GM21381 (cell line): ENCODE measurements at regions not wholly inside any gene's neighbourhood (a gene's known extent, or its start where the extent isn't known, plus 50 kb on each side); places are given as distances from the start of the nearest gene placed in this dataset.
"Not testable (repeated sequence)": the region's sequence is repeated elsewhere in the genome, so short reads cannot be mapped to it uniquely, and the experiment has no call there.

ENCODE experiments used
- ATAC-seq: cut with Tn5 transposase; IDR thresholded peaks from one replicate; pipeline ENCODE4 v1.9.1; 2021; ENCODE audit warnings: mild to moderate bottlenecking, moderate library complexity; ENCODE audit not compliant: unreplicated experiment

DNA sequence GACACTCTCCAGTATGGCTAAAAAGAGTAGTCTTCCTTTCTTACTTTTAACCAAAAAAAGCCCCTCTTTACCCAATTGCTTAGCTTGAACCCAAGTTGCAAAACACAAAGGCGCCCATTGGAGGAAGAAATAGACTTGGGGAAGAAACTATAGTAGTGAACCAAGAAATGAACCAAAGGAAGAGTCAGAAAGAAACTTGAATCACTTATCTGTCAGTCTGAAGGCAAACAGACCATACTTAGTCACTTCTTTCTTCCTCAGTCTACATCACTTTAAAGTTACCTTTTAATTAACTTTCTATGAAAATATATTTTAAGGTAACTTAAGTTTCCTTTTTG lies 161.4 kb upstream of the GIMD1 start:
- no peak for ATAC-seq

DNA sequence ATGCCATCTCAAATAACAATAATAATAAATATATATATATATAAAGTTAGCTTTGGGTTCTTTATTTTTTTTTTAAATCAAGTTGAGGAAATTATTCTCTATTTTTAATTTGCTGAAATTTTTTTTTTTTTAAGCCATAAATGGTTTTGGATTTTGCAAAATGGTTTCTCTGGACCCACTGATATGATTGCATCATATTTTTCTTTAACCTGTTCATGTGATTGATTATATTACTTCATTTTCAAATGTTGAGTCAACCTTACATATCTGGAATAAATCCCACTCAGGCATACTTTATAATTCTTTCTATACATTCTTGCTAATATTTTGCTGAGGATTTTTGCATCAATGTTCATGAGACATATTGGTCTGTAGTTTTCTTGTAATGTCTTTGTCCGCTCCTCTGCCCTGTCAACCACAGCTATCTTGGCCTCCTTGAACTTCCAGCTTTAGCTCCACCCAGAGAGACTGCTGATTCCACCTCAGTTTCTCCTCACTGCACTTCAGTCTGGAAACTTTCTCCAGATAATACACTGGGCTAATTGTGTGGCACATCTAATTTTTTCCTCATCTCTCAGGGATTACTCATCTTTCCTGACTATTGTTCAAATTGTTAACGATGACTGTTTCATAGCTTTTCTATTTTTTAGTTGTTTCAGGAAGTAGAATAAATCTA lies 160.9 kb upstream of the GIMD1 start:
- no peak for ATAC-seq

DNA sequence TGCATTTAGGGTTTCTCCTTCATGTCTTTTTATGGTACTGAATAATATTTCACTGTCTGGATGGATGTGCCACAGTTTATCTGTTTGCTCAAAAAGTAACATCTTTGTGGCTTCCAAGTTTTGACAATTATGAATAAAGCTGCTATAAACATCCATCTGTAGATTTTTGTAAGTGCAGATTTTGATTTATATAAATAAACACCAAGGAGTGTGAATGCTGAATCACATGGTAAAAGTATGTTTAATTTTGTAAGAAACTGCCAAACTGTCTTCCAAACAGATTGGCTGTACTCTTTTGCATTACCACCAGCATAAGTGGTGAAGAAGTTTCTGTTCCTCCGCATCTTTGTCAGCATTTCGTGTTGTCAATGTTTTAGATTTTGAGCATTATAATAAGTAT lies 158.7 kb upstream of the GIMD1 start:
- no peak for ATAC-seq

DNA sequence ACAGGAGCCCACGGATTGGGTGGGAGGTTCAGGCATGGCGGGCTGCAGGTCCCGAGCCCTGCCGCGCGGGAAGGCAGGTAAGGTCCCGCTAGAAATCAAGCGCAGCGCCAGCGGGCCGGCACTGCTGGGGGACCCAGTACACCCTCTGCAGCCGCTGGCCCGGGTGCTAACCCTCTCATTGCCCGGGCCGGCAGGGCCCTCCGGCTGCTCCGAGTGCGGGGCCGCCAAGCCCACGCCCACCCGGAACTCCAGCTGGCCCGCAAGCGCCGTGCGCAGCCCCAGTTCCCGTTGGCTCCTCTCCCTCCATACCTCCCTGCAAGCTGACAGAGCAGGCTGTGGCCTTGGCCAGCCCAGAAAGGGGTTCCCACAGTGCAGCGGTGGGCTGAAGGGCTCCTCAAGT lies 156.8 kb upstream of the GIMD1 start:
- ATAC-seq = not testable (repeated sequence)

DNA sequence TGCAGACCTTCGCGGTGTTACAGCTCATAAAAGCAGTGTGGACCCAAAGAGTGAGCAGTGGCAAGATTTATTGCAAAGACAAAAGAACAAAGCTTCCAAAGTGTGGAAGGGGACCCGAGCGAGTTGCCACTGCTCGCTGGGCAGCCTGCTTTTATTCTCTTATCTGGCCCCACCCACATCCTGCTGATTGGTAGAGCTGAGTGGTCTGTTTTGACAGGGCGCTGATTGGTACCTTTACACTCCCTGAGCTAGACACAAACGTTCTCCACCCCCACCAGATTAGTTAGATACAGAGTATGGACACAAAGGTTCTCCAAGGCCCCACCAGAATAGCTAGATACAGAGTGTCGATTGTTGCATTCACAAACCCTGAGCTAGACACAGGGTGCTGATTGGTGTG lies 156.2 kb upstream of the GIMD1 start:
- ATAC-seq = not testable (repeated sequence)

DNA sequence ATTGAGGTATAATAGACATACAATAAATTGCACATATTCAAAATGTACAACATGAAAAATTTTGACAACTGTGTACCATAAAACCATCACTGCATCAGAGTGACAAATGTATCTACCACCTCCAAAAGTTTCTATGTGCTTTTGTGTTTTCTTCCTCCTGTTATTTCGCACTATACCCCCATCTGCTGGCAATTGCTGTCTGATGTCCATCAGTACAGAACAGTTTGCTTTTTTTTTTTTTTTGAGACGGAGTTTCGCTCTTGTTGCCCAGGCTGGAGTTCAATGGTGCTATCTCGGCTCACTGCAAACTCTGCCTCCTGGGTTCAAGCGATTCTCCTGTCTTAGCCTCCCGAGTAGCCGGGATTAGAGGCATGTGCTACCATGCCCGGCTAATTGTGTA lies 154.3 kb upstream of the GIMD1 start:
- no peak for ATAC-seq

DNA sequence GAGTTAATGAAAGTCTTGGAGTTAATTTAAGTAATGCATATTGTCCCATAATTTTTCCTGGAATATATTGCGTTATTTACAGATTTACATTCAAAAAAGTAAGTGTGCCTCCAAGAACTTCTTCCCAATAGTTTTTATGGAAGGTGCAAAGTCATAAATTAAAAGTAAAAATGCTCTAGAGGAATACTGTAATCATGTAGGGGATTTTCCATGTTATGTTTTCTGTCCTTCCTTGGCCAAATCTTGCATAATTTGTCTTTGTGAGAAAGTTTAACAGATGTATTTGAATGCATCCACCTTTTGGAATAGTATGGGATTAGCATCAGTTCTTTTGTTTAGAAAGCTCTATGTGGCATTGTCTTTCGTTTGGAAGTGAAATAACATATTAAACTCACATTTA lies 144.1 kb upstream of the GIMD1 start:
- no peak for ATAC-seq

DNA sequence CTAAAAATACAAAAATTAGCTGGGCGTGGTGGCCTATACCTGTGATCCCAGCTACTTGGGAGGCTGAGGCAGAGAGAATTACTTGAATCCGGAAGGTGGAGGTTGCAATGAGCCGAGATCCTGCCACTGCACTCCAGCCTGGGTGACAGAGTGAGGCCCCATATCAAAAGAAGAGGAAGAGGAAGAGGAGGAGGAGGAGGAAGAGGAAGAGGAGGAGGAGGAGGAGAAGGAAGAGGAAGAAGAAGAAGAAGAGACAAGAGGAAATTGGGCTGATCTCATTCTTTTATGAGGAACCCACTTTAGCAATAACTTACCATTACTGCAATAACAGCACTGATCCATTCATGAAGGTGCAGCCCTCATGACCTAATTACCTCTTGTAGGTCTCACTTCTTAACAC lies 138.9 kb upstream of the GIMD1 start:
- no peak for ATAC-seq

DNA sequence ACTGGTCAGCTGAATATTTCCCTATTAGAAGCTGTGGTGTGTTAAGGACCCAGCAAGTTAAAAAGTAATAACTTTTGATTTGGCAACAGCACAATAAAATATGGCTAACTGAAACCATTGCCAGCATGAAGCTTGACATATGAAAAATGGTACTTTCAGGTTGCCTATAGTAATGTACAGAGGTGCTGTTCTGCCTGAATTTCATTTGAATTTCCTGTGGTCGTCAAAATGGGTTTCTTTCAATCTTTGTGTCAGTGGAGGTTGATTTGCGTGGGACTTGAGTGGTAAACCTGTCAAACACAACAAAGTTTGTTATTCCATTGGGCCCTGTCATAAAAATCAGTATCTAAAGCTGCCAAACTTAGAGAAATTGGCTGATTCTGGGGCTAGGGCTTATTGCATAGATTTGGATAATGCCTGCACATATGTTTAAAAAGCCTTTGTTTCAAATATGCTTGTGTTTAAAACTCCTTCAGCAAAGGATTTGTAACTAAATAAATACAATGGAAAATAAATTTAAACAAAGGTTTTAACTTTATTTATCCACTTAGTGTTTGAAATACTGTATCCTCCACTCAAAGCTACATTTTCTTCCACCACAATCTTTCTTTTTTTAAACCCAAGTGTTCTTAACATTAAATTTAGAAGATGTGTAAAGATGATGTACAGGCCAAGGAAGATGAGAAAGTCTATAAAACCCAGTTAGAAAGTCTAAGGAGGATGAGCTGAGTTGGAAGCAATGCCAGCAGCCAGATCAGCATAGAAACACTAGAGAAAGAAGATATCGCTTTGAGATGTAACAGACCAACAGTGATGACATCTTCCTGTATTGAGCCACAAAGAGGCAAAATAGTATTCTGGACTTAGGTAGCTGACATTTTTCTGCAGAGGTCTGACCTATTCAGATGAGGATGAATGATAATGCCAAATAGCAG lies 134.8 kb upstream of the GIMD1 start:
- ATAC-seq = no peak

DNA sequence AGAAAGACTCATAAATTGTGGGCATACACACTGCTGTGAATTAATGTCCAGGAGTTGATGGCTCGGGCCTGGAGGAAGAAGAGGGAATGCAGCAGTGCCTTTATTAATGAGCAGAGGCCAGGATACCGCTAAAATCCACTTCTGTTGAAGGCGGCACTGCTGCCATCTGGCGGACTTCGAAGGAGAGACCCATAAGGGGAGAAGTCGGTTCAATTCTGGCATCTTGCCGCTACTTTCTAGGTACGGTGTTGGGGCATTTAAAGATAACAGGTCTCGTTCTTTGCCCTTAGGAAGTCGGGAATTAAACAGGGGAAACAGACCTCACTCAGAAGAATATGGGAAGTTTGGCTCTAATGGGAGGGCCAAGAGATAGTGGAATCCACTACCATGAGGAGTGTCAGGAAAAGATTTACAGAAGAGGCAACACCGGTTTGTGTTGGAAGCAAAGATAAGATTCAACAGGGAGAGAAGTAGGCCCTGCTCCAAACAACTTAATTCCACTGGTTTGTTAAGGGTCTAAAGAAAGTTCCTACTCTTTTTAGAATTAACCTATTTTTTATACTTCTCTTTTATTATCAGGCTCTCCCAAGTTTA lies 133.6 kb upstream of the GIMD1 start:
- ATAC-seq = peak; percentile 87

DNA sequence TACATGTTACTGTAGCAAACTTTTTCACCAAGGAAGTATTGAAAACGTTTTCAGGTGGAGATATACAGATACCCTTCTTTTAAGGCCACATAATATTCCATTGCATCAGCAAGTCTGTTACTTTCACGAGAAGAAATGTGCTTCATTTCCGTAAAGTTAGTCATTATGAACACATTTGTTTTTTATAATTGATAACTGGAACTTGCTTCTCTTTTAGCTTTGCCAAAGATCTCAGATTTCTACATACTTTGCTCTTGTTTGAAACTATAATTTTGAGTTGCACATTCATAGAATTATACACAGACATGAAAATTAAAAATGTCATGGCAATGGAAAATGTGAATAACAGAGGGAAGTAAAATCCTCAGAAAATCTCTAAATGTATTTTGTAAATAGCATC lies 128.7 kb upstream of the GIMD1 start:
- no peak for ATAC-seq

DNA sequence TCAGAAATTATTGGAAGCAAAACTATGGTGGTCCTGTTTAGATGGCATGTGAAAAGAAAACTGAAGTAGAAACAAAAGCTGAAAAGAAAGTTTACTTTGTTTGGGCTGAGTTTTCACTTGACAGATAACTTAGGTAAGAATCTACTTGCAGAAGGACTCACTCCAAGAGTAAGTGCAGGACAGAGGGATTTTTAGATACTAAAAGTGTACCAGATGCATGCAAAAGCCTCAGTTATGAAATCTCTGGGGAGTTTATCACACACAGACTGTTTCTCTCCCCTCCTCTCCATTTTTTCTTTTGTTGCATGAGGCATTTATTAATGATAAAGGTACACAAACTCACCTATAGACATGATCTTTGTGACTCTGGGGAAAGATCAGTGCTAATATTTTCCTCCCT lies 127.5 kb upstream of the GIMD1 start:
- no peak for ATAC-seq

DNA sequence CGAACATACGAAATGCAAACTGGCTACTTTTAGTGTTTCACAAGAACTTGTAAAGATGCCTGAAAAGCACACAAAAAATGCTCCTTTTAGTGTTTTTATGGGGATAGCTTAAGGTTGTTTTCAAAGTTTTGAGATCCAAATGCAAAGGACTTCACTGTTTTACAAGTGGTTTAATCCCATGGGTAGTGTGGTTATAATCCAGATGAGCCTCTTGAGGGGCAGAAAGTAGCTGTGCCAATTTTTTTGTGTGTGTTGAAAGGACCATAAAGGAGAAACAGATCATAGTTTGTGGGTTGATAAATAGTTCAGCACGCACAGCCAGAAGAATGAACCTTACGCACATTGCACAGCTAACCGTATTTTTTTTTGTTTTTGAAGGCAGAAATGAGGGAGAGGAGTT lies 126.9 kb upstream of the GIMD1 start:
- ATAC-seq = no peak

DNA sequence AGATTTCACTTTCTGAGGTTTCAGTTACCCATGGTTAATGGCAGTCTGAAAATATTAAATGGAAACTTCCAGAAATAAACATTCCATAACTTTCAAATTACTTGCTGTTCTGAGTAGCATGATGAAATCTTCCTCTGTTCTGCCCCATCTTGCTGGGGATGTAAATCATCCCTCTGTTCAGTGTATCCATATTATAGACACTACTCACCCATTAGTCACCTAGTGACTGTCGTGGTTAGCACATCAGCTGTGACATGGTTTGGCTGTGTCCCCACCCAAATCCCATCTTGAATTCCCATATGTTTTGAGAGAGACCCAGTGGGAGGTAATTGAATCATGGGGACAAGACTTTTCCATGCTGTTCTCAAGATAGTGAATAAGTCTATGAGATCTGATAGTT lies 125.5 kb upstream of the GIMD1 start:
- no peak for ATAC-seq

DNA sequence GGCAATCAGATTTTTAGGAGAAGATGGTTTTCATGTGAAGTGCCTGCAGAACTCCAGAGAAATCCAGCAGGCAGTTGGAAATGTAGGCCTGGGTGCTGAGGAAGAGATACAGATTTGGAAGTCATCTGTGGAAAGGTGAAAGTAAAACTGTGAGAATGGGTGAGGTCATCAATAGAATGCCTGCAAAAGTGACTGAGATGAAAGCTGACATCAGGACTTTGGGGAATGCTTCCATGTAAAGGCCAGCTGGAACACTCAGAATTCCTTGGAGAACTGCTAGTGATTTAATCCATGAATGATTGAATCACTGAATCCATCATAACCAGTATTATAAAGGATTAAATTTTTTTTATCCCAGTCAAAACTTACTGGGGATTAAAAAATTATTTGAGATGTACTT lies 124.5 kb upstream of the GIMD1 start:
- no peak for ATAC-seq

DNA sequence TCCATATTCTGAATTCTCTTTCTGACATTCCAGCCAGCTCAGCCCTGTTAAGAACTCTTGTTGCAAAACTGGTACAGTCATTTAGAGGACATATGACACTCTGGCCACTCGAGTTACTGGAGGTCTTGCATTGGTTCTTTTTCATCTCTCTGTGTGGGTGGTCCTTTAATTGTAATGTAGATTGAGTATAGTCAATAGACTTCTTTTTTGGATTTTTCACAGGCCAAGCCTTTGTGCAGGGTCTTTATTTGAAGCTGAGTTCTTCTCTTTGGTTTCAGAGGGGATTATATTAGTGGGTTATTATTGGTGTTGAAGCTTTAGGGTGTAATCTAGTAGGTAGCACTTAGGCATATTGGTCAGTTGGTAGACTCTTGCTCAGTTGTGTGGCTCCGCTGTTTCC lies 118.0 kb upstream of the GIMD1 start:
- ATAC-seq = no peak

DNA sequence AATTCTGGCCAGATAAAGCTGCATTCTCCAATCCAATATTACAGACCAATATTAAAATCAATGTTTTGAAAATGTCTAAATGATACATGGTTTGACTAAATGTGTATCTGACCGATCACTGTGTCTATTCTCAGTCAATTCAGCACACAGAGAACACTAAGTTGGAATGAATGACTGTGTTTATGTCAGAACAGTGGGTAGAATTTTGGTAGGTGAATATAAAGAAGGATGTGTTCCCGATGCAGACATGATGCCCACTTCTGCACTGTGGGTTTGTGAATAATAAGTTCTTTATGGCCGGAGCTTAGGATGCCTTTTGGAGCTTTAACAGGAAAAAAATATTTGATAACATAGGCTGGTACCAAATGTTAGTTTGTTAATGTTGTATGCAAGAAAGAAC lies 113.2 kb upstream of the GIMD1 start:
- ATAC-seq = no peak

DNA sequence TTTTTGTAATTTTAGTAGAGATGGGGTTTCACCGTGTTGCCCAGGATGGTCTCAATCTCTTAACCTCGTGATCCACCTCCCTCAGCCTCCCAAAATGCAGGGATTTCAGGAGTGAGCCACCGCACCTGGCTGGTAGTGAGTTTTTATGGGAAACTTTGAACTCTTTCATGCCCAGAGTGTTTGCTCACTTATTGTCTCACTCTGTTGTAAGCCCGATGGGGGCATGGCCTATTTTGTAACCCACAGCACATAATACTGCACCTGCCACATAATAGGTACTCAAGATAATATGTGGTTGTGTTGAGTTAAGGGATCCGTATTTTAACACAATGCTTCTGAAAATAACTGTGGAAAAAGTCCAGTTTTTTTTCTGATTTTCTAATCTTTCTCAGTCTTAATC lies 109.6 kb upstream of the GIMD1 start:
- no peak for ATAC-seq

DNA sequence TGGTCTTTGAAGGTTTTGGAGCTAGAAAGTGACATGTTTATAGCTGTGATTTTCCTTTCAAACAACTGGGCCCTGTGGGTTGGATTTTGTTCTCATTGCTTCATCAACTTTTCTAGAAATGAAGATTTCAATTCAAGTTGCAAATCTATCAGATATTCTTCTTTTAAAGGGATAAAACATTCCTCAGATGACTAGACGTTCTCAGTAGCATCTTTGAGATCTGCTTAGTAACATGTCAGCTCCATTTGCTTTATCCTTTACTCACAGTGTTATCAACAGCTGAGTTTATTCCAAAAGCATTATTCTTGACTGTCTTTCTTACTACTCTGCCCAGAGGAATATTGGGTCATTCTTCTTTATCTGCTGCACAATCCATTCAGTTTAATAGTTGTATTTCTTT lies 108.2 kb upstream of the GIMD1 start:
- no peak for ATAC-seq

DNA sequence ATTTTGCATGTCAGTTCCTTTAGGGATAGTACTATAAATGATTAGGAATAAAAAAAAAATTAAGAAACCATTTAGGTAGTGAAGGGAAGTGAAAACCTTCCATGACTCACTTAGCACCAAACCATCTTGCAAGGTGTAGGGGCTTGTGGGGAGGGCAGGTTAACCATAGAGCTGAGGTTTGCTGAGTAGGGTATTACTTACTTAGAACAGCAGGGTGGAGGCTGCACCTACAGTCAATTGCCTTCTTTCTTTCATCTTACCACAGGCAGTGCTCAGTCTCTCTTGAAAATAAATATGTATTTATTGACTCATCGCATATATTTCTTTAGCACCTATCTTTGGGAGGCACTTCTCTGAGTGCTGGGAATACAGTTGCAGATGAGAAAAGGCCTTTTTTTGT lies 104.9 kb upstream of the GIMD1 start:
- ATAC-seq = no peak

DNA sequence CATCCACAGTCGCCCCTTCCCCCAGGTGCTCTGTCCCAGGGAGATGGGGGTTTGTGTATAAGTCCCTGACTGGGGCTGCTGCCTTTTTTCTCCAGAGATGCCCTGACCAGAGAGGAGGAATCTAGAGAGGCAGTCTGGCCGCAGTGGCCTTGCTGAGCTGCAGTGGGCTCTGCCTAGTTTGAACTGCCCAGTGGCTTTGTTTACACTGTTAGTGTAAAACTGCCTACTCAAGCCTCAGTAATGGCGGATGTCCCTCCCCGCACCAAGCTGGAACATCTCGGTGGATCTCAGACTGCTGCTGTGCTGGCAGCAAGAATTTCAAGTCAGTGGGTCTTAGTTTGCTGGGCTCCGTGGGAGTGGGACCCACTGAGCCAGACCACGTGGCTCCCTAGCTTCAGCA lies 102.6 kb upstream of the GIMD1 start:
- no peak for ATAC-seq

DNA sequence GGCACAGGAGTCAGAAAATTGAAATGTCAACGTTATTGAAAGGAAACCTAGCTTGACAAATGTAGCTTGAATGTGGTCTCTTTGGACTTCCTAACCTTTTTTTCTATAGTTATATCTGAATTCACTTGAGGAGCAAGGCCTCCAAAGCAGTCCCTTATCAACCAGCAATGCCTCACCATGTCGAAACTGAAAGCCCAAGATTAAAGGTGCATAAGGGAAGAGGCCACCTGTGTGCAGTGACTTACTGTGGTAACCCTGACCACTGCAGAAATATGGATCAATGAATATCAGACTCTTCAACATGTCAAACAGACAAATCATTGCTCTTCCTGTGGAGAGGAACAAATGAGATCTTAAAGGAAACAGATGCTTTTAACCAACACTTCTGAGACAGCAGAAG lies 95.0 kb upstream of the GIMD1 start:
- ATAC-seq = no peak
